ENCODE measurements at regions not wholly inside any gene's neighbourhood (a gene's known extent, or its start where the extent isn't known, plus 50 kb on each side); places are given as distances from the start of the nearest gene placed in this dataset.

DNA sequence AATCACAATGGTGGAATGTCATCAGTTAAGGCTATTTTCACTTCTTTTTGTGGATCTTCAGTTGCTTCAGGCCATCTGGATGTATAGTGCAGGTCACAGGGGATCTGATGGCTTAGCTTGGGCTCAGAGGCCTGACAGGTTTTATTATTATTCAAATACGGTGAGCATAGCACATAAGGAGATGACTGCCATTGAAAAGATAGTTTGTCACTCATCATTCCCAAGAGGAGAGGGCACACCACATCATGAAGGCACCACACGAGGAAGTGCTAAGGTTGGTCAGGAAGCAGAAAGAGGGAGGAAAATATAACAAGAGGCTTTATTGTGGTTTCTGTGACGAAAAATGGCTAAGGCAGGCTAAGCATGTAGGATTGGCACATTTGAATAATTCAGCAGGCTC is 131.4 kb downstream of the CD8B2 start:
- no peak overlapping the region for H3K4me3 ChIP-seq
- no peaks in the 10 kb centered on the region for H3K4me1 ChIP-seq
- TF ChIP-seq POLR2A (IDR thresholded peaks at IDR 0.05) (no peak), CTCF (IDR thresholded peaks at IDR 0.05) (no peak), POLR2AphosphoS5 (IDR thresholded peaks at IDR 0.05; ENCODE audit: insufficient read depth in 1 of 2, low read depth in 1 of 2) (no peak)
- no peaks in the 10 kb centered on the region for H3K9me3 ChIP-seq
- no peaks in the 10 kb centered on the region for H3K36me3 ChIP-seq
- DNase-seq (ENCODE audit: extremely low spot score in 2 of 2) = no peak
- no peak overlapping the region for H3K27ac ChIP-seq
- intact Hi-C loops (cut with DNase I) = no loop called here
- H3K27me3 ChIP-seq = no peaks in the 10 kb centered on the region

GRCh38 chr2:106623456-106623855 is 136.3 kb downstream of the CD8B2 start:
- Histone ChIP-seq H3K36me3 (no peaks in the 10 kb centered on the region), H3K27ac (no peak overlapping the region), H3K9me3 (no peaks in the 10 kb centered on the region), H3K4me3 (no peak overlapping the region), H3K4me1 (no peaks in the 10 kb centered on the region), H3K27me3 (no peaks in the 10 kb centered on the region)
- TF ChIP-seq CTCF (IDR thresholded peaks at IDR 0.05) (no peak), POLR2AphosphoS5 (IDR thresholded peaks at IDR 0.05; ENCODE audit: insufficient read depth in 1 of 2, low read depth in 1 of 2) (no peak), POLR2A (IDR thresholded peaks at IDR 0.05) (no peak)
- intact Hi-C loops (cut with DNase I) = no loop called here
- DNase-seq (ENCODE audit: extremely low spot score in 2 of 2) = no peak

GRCh38 chr2:106624787-106625380 is 137.7 kb downstream of the CD8B2 start:
- Histone ChIP-seq H3K27ac (no peak overlapping the region), H3K4me1 (no peaks in the 10 kb centered on the region), H3K9me3 (no peaks in the 10 kb centered on the region), H3K27me3 (no peaks in the 10 kb centered on the region), H3K36me3 (no peaks in the 10 kb centered on the region), H3K4me3 (no peak overlapping the region)
- no peak for DNase-seq (ENCODE audit: extremely low spot score in 2 of 2)
- no peak for TF ChIP-seq POLR2A (IDR thresholded peaks at IDR 0.05)
- no peak for TF ChIP-seq CTCF (IDR thresholded peaks at IDR 0.05)
- TF ChIP-seq POLR2AphosphoS5 (IDR thresholded peaks at IDR 0.05; ENCODE audit: insufficient read depth in 1 of 2, low read depth in 1 of 2) = no peak
- intact Hi-C loops (cut with DNase I) = no loop called here

GRCh38 chr2:106628377-106628776 is 141.2 kb downstream of the CD8B2 start:
- H3K27ac ChIP-seq = no peak overlapping the region

More at GRCh38 chr2:106628377-106628776, 141.2 kb downstream of the CD8B2 start:
- no peaks in the 10 kb centered on the region for H3K36me3 ChIP-seq
- intact Hi-C loops (cut with DNase I) = no loop called here
- no peaks in the 10 kb centered on the region for H3K4me1 ChIP-seq
- no peak overlapping the region for H3K4me3 ChIP-seq
- no peak for DNase-seq (ENCODE audit: extremely low spot score in 2 of 2)
- H3K9me3 ChIP-seq = no peaks in the 10 kb centered on the region
- no peaks in the 10 kb centered on the region for H3K27me3 ChIP-seq
- TF ChIP-seq CTCF (IDR thresholded peaks at IDR 0.05) (no peak), POLR2AphosphoS5 (IDR thresholded peaks at IDR 0.05; ENCODE audit: insufficient read depth in 1 of 2, low read depth in 1 of 2) (no peak), POLR2A (IDR thresholded peaks at IDR 0.05) (no peak)
